Loucy (cell line): ENCODE measurements at regions not wholly inside any gene's neighbourhood (a gene's known extent, or its start where the extent isn't known, plus 50 kb on each side); places are given as distances from the start of the nearest gene placed in this dataset.

Source experiments
- H2AFZ ChIP-seq: fragments of 200-600 bp; sonication (generic); 2 replicates; pipeline ENCODE4 v1.6.0; 2016; ENCODE audit warnings: antibody characterized with exemption, mild to moderate bottlenecking, low read length, moderate library complexity
- H3F3A ChIP-seq: fragments of 200-600 bp; 2 replicates; pipeline ENCODE4 v1.6.0; 2016; ENCODE audit warnings: antibody characterized with exemption, low read depth, mild to moderate bottlenecking
- H3K27me3 ChIP-seq: fragments of 200-600 bp; sonication (generic); 2 replicates; pipeline ENCODE4 v1.6.1; 2014; ENCODE audit warnings: low read length, mild to moderate bottlenecking; ENCODE audit not compliant: insufficient read depth, poor library complexity, severe bottlenecking
- H3K36me3 ChIP-seq: fragments of 200-600 bp; sonication (generic); 2 replicates; pipeline ENCODE4 v1.6.1; 2016; ENCODE audit warnings: low read length; ENCODE audit not compliant: insufficient read depth
- H3K4me1 ChIP-seq: fragments of 200-600 bp; sonication (generic); 2 replicates; pipeline ENCODE4 v1.5.1; 2014; ENCODE audit warnings: low read length, mild to moderate bottlenecking; ENCODE audit not compliant: insufficient read depth, poor library complexity, severe bottlenecking
- H3K4me2 ChIP-seq: fragments of 200-600 bp; sonication (generic); 2 replicates; pipeline ENCODE4 v1.6.0; 2014; ENCODE audit warnings: antibody characterized with exemption, low read length, low read depth, mild to moderate bottlenecking; ENCODE audit not compliant: poor library complexity, severe bottlenecking
- H3K4me3 ChIP-seq: fragments of 200-600 bp; sonication (generic); 2 replicates; pipeline ENCODE4 v1.5.1; 2014; ENCODE audit warnings: low read length, mild to moderate bottlenecking, mixed read lengths; ENCODE audit not compliant: poor library complexity, severe bottlenecking
- H3K79me2 ChIP-seq: fragments of 200-600 bp; sonication (generic); 2 replicates; pipeline ENCODE4 v1.6.1; 2014; ENCODE audit warnings: low read length; ENCODE audit not compliant: insufficient read depth
- H3K9ac ChIP-seq: fragments of 200-600 bp; sonication (generic); 2 replicates; pipeline ENCODE4 v1.6.0; 2014; ENCODE audit warnings: mild to moderate bottlenecking, low read depth, low read length, moderate library complexity; ENCODE audit not compliant: poor library complexity, severe bottlenecking
- H3K9me2 ChIP-seq: fragments of 200-600 bp; sonication (generic); replicated peaks from 2 replicates; pipeline ENCODE4 v1.6.1; 2016; ENCODE audit warnings: low read depth, low read length, mixed read lengths
- H3K9me3 ChIP-seq: fragments of 200-600 bp; sonication (generic); 2 replicates; pipeline ENCODE4 v1.6.1; 2014; ENCODE audit warnings: mild to moderate bottlenecking, antibody characterized with exemption, low read length, low read depth; ENCODE audit not compliant: insufficient read depth
- H4K20me1 ChIP-seq: fragments of 200-600 bp; sonication (generic); 2 replicates; pipeline ENCODE4 v1.6.0; 2014; ENCODE audit warnings: antibody characterized with exemption, low read length, mild to moderate bottlenecking; ENCODE audit not compliant: insufficient read depth, poor library complexity, severe bottlenecking
- EZH2phosphoT487 ChIP-seq: fragments of 200-600 bp; IDR thresholded peaks from 2 replicates; pipeline ENCODE4 v1.6.1; 2018; ENCODE audit warnings: antibody characterized with exemption, mild to moderate bottlenecking, moderate library complexity, borderline replicate concordance
- TF ChIP-seq, protein P1 (sequence below): fragments of 200-600 bp; sonication (generic); conservative IDR thresholded peaks from 2 replicates; pipeline ENCODE4 v1.5.1; 2014; ENCODE audit warnings: mild to moderate bottlenecking, antibody characterized with exemption, low read length

DNA sequence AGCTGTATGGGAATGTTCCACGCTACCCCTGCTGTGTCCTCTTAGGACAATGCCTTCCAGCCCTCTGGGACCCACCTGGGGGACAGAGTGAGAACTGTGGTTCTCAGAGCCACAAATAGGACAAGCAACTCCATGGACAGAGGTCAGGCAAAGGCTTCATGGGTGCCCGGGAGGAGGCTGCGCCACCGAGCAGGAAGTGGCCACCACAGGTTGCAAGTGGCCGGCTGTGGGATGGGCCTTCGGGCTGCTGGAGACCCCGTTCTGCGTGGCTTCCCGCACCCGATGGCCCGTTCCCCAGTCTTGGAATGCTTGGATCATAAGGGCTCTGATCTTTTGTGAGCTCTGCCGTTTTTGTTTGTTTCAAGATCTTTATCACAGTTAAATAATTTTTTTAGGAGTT is 118.8 kb downstream of the BOD1 start:
- Histone ChIP-seq H3K27me3 (no peaks in the 10 kb centered on the region), H3F3A (no peaks in the 10 kb centered on the region), H3K79me2 (no peaks in the 10 kb centered on the region), H2AFZ (no peak overlapping the region), H3K9me2 (no peaks in the 10 kb centered on the region), H3K4me1 (no peaks in the 10 kb centered on the region), H3K36me3 (no peaks in the 10 kb centered on the region), H4K20me1 (no peaks in the 10 kb centered on the region), H3K4me2 (no peak overlapping the region), H3K4me3 (no peak overlapping the region), H3K9me3 (no peaks in the 10 kb centered on the region), H3K9ac (no peak overlapping the region)
- no peak for TF ChIP-seq EZH2phosphoT487
- TF ChIP-seq, protein P1, sequence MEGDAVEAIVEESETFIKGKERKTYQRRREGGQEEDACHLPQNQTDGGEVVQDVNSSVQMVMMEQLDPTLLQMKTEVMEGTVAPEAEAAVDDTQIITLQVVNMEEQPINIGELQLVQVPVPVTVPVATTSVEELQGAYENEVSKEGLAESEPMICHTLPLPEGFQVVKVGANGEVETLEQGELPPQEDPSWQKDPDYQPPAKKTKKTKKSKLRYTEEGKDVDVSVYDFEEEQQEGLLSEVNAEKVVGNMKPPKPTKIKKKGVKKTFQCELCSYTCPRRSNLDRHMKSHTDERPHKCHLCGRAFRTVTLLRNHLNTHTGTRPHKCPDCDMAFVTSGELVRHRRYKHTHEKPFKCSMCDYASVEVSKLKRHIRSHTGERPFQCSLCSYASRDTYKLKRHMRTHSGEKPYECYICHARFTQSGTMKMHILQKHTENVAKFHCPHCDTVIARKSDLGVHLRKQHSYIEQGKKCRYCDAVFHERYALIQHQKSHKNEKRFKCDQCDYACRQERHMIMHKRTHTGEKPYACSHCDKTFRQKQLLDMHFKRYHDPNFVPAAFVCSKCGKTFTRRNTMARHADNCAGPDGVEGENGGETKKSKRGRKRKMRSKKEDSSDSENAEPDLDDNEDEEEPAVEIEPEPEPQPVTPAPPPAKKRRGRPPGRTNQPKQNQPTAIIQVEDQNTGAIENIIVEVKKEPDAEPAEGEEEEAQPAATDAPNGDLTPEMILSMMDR, result no peak

DNA sequence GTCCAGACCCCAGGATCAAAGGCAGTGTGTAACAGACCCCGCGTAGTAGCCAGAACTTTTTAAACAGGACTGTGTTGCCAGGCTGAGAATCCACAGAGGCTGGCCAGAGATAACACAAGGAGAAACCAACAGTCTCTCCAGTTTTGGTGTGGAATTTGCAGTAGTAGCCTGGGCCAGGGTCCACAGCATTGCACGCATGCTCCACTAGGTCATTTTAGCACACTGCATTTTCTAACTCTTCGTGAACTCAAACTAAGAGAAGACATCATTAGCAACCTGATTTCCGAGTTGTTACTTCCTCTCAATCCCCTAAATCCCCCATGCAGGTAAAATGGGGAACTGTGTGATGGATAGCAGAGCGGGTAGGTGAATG is 119.6 kb downstream of the BOD1 start:
- H3K9ac ChIP-seq, result no peak overlapping the region
- no peak overlapping the region for H3K4me3 ChIP-seq
- no peak overlapping the region for H3K4me2 ChIP-seq
- H3K9me3 ChIP-seq, result no peaks in the 10 kb centered on the region
- TF ChIP-seq, protein P1, result no peak
- no peak for TF ChIP-seq EZH2phosphoT487
- H3K79me2 ChIP-seq, result no peaks in the 10 kb centered on the region
- no peaks in the 10 kb centered on the region for H3K9me2 ChIP-seq
- no peaks in the 10 kb centered on the region for H3F3A ChIP-seq
- no peaks in the 10 kb centered on the region for H4K20me1 ChIP-seq
- H3K36me3 ChIP-seq, result no peaks in the 10 kb centered on the region
- no peaks in the 10 kb centered on the region for H3K27me3 ChIP-seq
- no peak overlapping the region for H2AFZ ChIP-seq
- H3K4me1 ChIP-seq, result no peaks in the 10 kb centered on the region

DNA sequence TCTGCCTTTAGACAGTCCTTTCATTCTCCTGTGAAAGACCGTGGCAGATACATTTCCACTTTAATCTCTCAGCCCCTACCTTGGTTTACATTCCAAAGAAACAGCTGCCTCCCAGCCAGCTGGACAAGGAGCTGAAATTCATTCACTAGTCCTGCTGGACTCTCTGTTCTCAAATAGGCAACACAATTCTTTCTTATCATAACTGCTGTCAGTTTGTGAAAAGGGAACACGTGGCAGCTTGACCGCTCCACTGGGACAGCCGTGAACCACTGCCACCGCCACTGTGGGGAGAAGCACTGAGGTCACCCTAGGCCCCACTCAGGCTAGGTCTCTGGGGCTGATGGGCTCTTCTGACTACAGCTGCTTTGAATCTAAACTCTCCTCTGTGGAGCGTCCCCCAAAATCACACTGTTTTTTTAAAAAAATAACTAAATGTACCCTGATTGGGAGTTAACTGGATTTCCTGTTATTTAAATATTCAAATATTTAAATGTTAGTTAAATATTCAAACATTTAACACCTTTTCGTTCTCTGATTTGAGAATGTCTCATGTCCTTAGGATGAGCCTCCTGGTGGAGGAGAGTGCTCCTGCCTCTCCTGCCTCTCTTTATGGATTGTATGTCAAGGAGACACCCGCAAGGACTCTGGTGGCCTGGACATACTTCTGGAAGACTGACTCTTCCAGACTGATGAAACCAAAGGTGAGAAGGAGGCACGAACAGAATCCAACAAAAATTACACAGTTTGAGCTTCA is 120.1 kb downstream of the BOD1 start:
- Histone ChIP-seq H3K4me3 (no peak overlapping the region), H4K20me1 (no peaks in the 10 kb centered on the region), H3K4me2 (no peak overlapping the region), H3K9me2 (no peaks in the 10 kb centered on the region), H3K9ac (no peak overlapping the region), H3K4me1 (no peaks in the 10 kb centered on the region), H3K27me3 (no peaks in the 10 kb centered on the region), H2AFZ (no peak overlapping the region), H3K79me2 (no peaks in the 10 kb centered on the region), H3K9me3 (no peaks in the 10 kb centered on the region), H3F3A (no peaks in the 10 kb centered on the region), H3K36me3 (no peaks in the 10 kb centered on the region)
- no peak for TF ChIP-seq EZH2phosphoT487
- TF ChIP-seq, protein P1, result no peak
